HepG2 (cell line): ENCODE measurements at regions not wholly inside any gene's neighbourhood (a gene's known extent, or its start where the extent isn't known, plus 50 kb on each side); places are given as distances from the start of the nearest gene placed in this dataset.

Experiments used
- ATAC-seq: fragments of 200-7000 bp; cut with Tn5 transposase; 3 replicates; pipeline ENCODE4 v1.9.1; 2020; ENCODE audit warnings: mild to moderate bottlenecking, moderate library complexity
- BruUV-seq: library from RNA; stranded (reverse); fragments of 400-500 nt; replicated peaks from 2 replicates; lab custom pipeline; 2021; lab: Mats Ljungman, UMichigan
- CTCF ChIA-PET: fragments of 300-600 bp; formaldehyde crosslinking; extraction: SDS; loops from one replicate; lab custom pipeline; 2021; ENCODE audit warnings: low total read pairs, inconsistent platforms, low intra/inter-chr PET ratio; lab: Yijun Ruan, JAX
- POLR2A ChIA-PET: fragments of 350-600 bp; sonication (Branson Sonifier 250); formaldehyde crosslinking; loops from one replicate; lab custom pipeline; 2020; ENCODE audit warnings: antibody characterized with exemption, inconsistent platforms; lab: Yijun Ruan, JAX
- DNase-seq: peaks from one replicate; pipeline ENCODE4 v3.0.0-alpha.2; 2015; ENCODE audit warnings: low spot score
- FAIRE-seq: peaks from 3 replicates; lab custom pipeline; 2011; peaks lifted over from hg19 to GRCh38; lab: Jason Lieb, UNC
- H2AFZ ChIP-seq: one replicate; pipeline ENCODE4 v1.6.1; 2011; ENCODE audit warnings: low read length, inconsistent platforms
- H3K27ac ChIP-seq: fragments of 300-600 bp; 3 replicates; pipeline ENCODE4 v1.8.0; 2011; ENCODE audit warnings: mixed run types, mild to moderate bottlenecking, mixed read lengths, low read length, inconsistent platforms; ENCODE audit not compliant: insufficient read depth; ENCODE audit errors: extremely low read length
- H3K27me3 ChIP-seq, 2 experiments: fragments of 200-600 bp in 1 of 2; 2 replicates in 1 of 2; 3 replicates in 1 of 2; pipeline versions ENCODE4 v1.6.0 to v1.8.0; 2011; ENCODE audit warnings: low read length in 2 of 2, mild to moderate bottlenecking in 2 of 2, moderate library complexity in 2 of 2, inconsistent platforms in 1 of 2; ENCODE audit not compliant: insufficient read depth in 2 of 2, control insufficient read depth in 1 of 2
- H3K36me3 ChIP-seq, 2 experiments: fragments of 200-600 bp in 1 of 2; replicated peaks in 1 of 2; 2 replicates in 1 of 2; 3 replicates in 1 of 2; pipeline versions ENCODE4 v1.5.1 to v1.8.0; 2011; ENCODE audit warnings: low read length in 2 of 2, inconsistent platforms in 1 of 2; ENCODE audit not compliant: insufficient read depth in 2 of 2, control insufficient read depth in 1 of 2
- H3K4me1 ChIP-seq: 2 replicates; pipeline ENCODE4 v1.5.1; 2012; ENCODE audit warnings: low read length, inconsistent platforms; ENCODE audit not compliant: insufficient read depth
- H3K4me2 ChIP-seq: 2 replicates; pipeline ENCODE4 v1.6.0; 2011; ENCODE audit warnings: low read depth, low read length, inconsistent platforms
- H3K4me3 ChIP-seq, 3 experiments: fragments of 200-600 bp in 1 of 3; sonication (generic), shearing (Covaris generic) in 1 of 3; replicated peaks in 1 of 3; 2 replicates each; pipeline ENCODE4 v1.5.1; 2011 to 2016; ENCODE audit warnings: low read length in 3 of 3, inconsistent platforms in 2 of 3, low read depth in 2 of 3, mild to moderate bottlenecking in 2 of 3, control low read depth in 1 of 3, mixed read lengths in 1 of 3; ENCODE audit not compliant: insufficient read depth in 1 of 3
- H3K79me2 ChIP-seq: one replicate; pipeline ENCODE4 v1.6.1; 2011; ENCODE audit warnings: low read length, inconsistent platforms; ENCODE audit not compliant: insufficient read depth
- H3K9ac ChIP-seq: 2 replicates; pipeline ENCODE4 v1.6.0; 2011; ENCODE audit warnings: mild to moderate bottlenecking, low read depth, low read length, inconsistent platforms; ENCODE audit not compliant: insufficient read depth
- H3K9me3 ChIP-seq: 2 replicates; pipeline ENCODE4 v1.5.1; 2012; ENCODE audit warnings: mild to moderate bottlenecking, low read length
- H4K20me1 ChIP-seq: 2 replicates; pipeline ENCODE4 v1.6.0; 2011; ENCODE audit warnings: inconsistent platforms, mild to moderate bottlenecking, low read length, moderate library complexity; ENCODE audit not compliant: insufficient read depth
- MAFK ChIP-seq, 2 experiments: IDR thresholded peaks in 1 of 2; conservative IDR thresholded peaks in 1 of 2; 2 replicates each; pipeline ENCODE4 v1.6.1; 2011; ENCODE audit warnings: improper control_type of control experiment in 2 of 2, low read length in 2 of 2
- ZNF34 ChIP-seq: sonication (generic); formaldehyde crosslinking; IDR thresholded peaks from 2 replicates; pipeline ENCODE4 v1.4.0; 2020; ENCODE audit warnings: mild to moderate bottlenecking, missing genetic modification reagents, borderline replicate concordance
- WGBS: methylation state at CpG from one replicate; pipeline ENCODE4 v1.1.6; 2017; ENCODE audit warnings: low lambda C conversion rate; 5-methylcytosine and 5-hydroxymethylcytosine counted together
- in situ Hi-C: cut with HindIII; loops from 2 replicates; pipeline ENCODE4 v1.10.0; 2017; ENCODE audit warnings: low pct_unique_long_range_greater_than_20kb; ENCODE audit not compliant: extremely low pct_ligation_motif_present
- intact Hi-C: fragments of 100-400 bp; cut with micrococcal nuclease; formaldehyde crosslinking; loops from one replicate; pipeline ENCODE4 v1.10.0; 2022; ENCODE audit not compliant: unreplicated experiment
- TF ChIP-seq, protein P1 (sequence below): sonication (generic); formaldehyde crosslinking; IDR thresholded peaks from 2 replicates; pipeline ENCODE4 v1.4.0; 2020; ENCODE audit warnings: mild to moderate bottlenecking, missing genetic modification reagents
- TF ChIP-seq, protein P2 (sequence below): sonication (generic); formaldehyde crosslinking; IDR thresholded peaks from 2 replicates; pipeline ENCODE4 v1.5.0; 2020; ENCODE audit warnings: missing genetic modification reagents

DNA sequence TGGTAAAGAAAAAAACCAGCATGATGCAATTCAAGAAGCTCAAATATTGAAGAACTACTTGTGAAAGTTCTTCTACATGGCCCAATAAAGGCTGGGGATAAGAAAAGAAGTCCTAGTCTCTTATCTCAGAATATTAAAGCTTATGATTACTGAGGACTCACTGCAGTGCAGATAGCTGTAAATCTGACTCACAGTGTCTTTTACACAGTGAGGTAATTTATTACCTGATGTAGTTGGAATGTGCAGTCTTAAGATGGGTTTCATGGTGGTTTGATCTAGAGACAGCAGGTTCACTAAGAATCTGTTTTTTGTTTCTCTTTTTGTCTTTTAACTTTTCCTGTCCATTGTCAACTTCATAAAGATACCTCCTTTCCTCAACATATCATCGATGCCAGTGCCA is 484.0 kb upstream of the MAP2 start (continued):
- TF ChIP-seq, protein P1, sequence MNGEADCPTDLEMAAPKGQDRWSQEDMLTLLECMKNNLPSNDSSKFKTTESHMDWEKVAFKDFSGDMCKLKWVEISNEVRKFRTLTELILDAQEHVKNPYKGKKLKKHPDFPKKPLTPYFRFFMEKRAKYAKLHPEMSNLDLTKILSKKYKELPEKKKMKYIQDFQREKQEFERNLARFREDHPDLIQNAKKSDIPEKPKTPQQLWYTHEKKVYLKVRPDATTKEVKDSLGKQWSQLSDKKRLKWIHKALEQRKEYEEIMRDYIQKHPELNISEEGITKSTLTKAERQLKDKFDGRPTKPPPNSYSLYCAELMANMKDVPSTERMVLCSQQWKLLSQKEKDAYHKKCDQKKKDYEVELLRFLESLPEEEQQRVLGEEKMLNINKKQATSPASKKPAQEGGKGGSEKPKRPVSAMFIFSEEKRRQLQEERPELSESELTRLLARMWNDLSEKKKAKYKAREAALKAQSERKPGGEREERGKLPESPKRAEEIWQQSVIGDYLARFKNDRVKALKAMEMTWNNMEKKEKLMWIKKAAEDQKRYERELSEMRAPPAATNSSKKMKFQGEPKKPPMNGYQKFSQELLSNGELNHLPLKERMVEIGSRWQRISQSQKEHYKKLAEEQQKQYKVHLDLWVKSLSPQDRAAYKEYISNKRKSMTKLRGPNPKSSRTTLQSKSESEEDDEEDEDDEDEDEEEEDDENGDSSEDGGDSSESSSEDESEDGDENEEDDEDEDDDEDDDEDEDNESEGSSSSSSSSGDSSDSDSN (CRISPR knock-in tag), result no peak
- TF ChIP-seq ZNF34 (CRISPR knock-in tag), result no peak
- TF ChIP-seq, all 625 proteins: peak for 0

DNA sequence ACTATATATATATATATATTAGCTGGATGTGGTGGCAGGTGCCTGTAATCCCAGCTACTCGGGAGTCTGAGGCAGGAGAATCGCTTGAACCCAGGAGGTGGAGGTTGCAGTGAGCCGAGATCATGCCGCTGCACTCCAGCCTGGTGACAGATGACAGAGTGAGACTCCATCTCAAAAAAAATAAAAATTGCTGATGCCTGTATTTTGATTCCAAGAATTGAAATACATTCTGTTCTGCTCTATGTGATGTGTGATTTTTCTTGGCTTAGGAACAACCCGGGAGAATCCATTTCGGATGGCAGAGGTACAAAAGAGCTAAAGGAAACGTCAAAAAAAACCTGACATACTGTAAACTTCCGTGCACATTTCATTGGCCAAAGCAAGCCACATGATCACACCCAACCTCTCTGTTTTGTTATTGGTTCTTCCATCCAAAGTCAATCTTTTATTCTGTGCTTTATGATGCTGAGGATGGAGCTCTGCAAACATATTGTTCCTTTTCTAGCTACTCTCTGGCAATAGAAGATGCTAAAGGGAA is 478.1 kb upstream of the MAP2 start:
- BruUV-seq, result no TSS peak
- no peaks in the 10 kb centered on the region for H3K9me3 ChIP-seq
- H3K4me1 ChIP-seq, result no peaks in the 10 kb centered on the region
- 0% methylated on average over 8 of the region's 8 CpGs for whole genome bisulfite sequencing
- intact Hi-C loops, result no loop called here
- no peak overlapping the region for H3K27ac ChIP-seq
- no peaks in the 10 kb centered on the region for H4K20me1 ChIP-seq
- H2AFZ ChIP-seq, result no peak overlapping the region
- H3K9ac ChIP-seq, result no peak overlapping the region
- FAIRE-seq, result no peak
- H3K36me3 ChIP-seq, result no peaks in the 10 kb centered on the region
- TF ChIP-seq, protein P2, sequence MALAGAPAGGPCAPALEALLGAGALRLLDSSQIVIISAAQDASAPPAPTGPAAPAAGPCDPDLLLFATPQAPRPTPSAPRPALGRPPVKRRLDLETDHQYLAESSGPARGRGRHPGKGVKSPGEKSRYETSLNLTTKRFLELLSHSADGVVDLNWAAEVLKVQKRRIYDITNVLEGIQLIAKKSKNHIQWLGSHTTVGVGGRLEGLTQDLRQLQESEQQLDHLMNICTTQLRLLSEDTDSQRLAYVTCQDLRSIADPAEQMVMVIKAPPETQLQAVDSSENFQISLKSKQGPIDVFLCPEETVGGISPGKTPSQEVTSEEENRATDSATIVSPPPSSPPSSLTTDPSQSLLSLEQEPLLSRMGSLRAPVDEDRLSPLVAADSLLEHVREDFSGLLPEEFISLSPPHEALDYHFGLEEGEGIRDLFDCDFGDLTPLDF (CRISPR knock-in tag), result no peak
- peak; percentile 25 to 69; a peak in 3 of 4 replicates for TF ChIP-seq MAFK (conservative IDR thresholded peaks at IDR 0.05 in 1 of 2, IDR thresholded peaks at IDR 0.05 in 1 of 2; ENCODE audit: low read length in 2 of 2)
- ATAC-seq, result no peak
- no peak for DNase-seq
- in situ Hi-C loops, result no loop called here
- no peak overlapping the region for H3K4me3 ChIP-seq
- ChIA-PET CTCF (no interaction called here), POLR2A (no interaction called here)
- no peaks in the 10 kb centered on the region for H3K27me3 ChIP-seq
- no peaks in the 10 kb centered on the region for H3K79me2 ChIP-seq
- H3K4me2 ChIP-seq, result no peak overlapping the region
